HCT116 (cell line): ENCODE measurements at regions not wholly inside any gene's neighbourhood (a gene's known extent, or its start where the extent isn't known, plus 50 kb on each side); places are given as distances from the start of the nearest gene placed in this dataset.

Experiments
- ATAC-seq: fragments of 200-7000 bp; cut with Tn5 transposase; 2 replicates; pipeline ENCODE4 v1.9.1; 2020; ENCODE audit warnings: mild to moderate bottlenecking, moderate library complexity
- BruUV-seq: library from RNA; stranded (reverse); fragments of 400-500 nt; replicated peaks from 2 replicates; lab custom pipeline; 2021; lab: Mats Ljungman, UMichigan
- CTCF ChIA-PET: fragments of 300-600 bp; sonication (Branson Sonifier 250); formaldehyde crosslinking; loops from one replicate; lab custom pipeline; 2021; ENCODE audit warnings: antibody characterized with exemption; lab: Charles Lee
- POLR2A ChIA-PET: fragments of 300-600, 350-600 bp; sonication (Branson Sonifier 250); formaldehyde crosslinking; loops from one replicate; lab custom pipeline; 2021; ENCODE audit warnings: antibody characterized with exemption; lab: Charles Lee
- RAD21 ChIA-PET, 2 experiments: fragments of 300-600 bp; sonication (Branson Sonifier 250); formaldehyde crosslinking; loops; one replicate each; lab custom pipeline; 2023; ENCODE audit warnings: low total read pairs in 2 of 2; ENCODE audit not compliant: uncharacterized antibody in 2 of 2, unreplicated experiment in 2 of 2, low non-redundant PET in 1 of 2; lab: Charles Lee
- DNase-seq: peaks from one replicate; pipeline ENCODE4 v3.0.0-alpha.2; 2010; ENCODE audit warnings: low read depth, low spot score
- H2AFZ ChIP-seq: fragments of 200-600 bp; shearing (Covaris generic), sonication (generic); 2 replicates; pipeline ENCODE4 v1.6.1; 2017; ENCODE audit warnings: low read depth, mixed run types, mixed read lengths, antibody characterized with exemption, low read length; ENCODE audit not compliant: poor library complexity, severe bottlenecking
- H3K27ac ChIP-seq: 2 replicates; pipeline ENCODE4 v1.5.1; 2012; ENCODE audit warnings: low read depth, low read length
- H3K27me3 ChIP-seq: fragments of 200-600 bp; sonication (generic); 2 replicates; pipeline ENCODE4 v1.6.1; 2016; ENCODE audit warnings: mixed run types, low read length, mixed read lengths; ENCODE audit not compliant: insufficient read depth
- H3K36me3 ChIP-seq, 2 experiments: fragments of 200-500 bp in 1 of 2; fragments of 200-600 bp in 1 of 2; sonication (Bioruptor generic) in 1 of 2; sonication (generic) in 1 of 2; 2 replicates each; pipeline versions ENCODE4 v1.5.1 to v1.6.1; 2014 to 2016; ENCODE audit warnings: low read length in 2 of 2, inconsistent platforms in 1 of 2, mixed read lengths in 1 of 2, mixed run types in 1 of 2; ENCODE audit not compliant: insufficient read depth in 2 of 2, control insufficient read depth in 1 of 2
- H3K4me1 ChIP-seq, 2 experiments: fragments of 200-600 bp in 1 of 2; sonication (generic) in 1 of 2; 2 replicates each; pipeline versions ENCODE4 v1.5.1 to v1.6.1; 2012 to 2017; ENCODE audit warnings: low read length in 2 of 2, inconsistent platforms in 1 of 2, mild to moderate bottlenecking in 1 of 2, mixed read lengths in 1 of 2, mixed run types in 1 of 2, moderate library complexity in 1 of 2; ENCODE audit not compliant: insufficient read depth in 2 of 2, control insufficient read depth in 1 of 2
- H3K4me2 ChIP-seq: fragments of 200-600 bp; sonication (generic); 2 replicates; pipeline ENCODE4 v1.6.1; 2017; ENCODE audit warnings: mixed run types, low read length, mixed read lengths
- H3K4me3 ChIP-seq, 2 experiments: fragments of 200-600 bp in 1 of 2; sonication (generic) in 1 of 2; replicated peaks in 1 of 2; 2 replicates each; pipeline ENCODE4 v1.5.1; 2011 to 2016; ENCODE audit warnings: low read length in 2 of 2, control low read depth in 1 of 2, low read depth in 1 of 2, mild to moderate bottlenecking in 1 of 2, mixed read lengths in 1 of 2, mixed run types in 1 of 2
- H3K79me2 ChIP-seq: fragments of 200-600 bp; sonication (generic); 2 replicates; pipeline ENCODE4 v1.6.1; 2017; ENCODE audit warnings: mild to moderate bottlenecking, mixed run types, low read length, moderate library complexity, mixed read lengths; ENCODE audit not compliant: insufficient read depth
- H3K9ac ChIP-seq: fragments of 200-600 bp; sonication (generic); 2 replicates; pipeline ENCODE4 v1.6.1; 2016; ENCODE audit warnings: low read length, mixed read lengths
- H3K9me2 ChIP-seq: fragments of 200-600 bp; sonication (generic), shearing (Covaris generic); 2 replicates; pipeline ENCODE4 v1.6.1; 2017; ENCODE audit warnings: mixed run types, mild to moderate bottlenecking, moderate library complexity; ENCODE audit not compliant: insufficient read depth
- H3K9me3 ChIP-seq, 2 experiments: fragments of 200-500 bp in 1 of 2; fragments of 200-600 bp in 1 of 2; sonication (Bioruptor generic) in 1 of 2; sonication (generic) in 1 of 2; 2 replicates each; pipeline ENCODE4 v1.6.1; 2014 to 2017; ENCODE audit warnings: low read length in 2 of 2, mixed read lengths in 2 of 2, inconsistent platforms in 1 of 2, low read depth in 1 of 2, mild to moderate bottlenecking in 1 of 2, mixed run types in 1 of 2, moderate library complexity in 1 of 2; ENCODE audit not compliant: control insufficient read depth in 1 of 2, insufficient read depth in 1 of 2
- H4K20me1 ChIP-seq: fragments of 200-600 bp; sonication (generic), shearing (Covaris generic); 2 replicates; pipeline ENCODE4 v1.6.1; 2017; ENCODE audit warnings: mixed run types, mild to moderate bottlenecking, moderate library complexity; ENCODE audit not compliant: insufficient read depth
- ATF3 ChIP-seq: IDR thresholded peaks from 2 replicates; pipeline ENCODE4 v1.6.1; 2012
- CBX3 ChIP-seq: IDR thresholded peaks from 2 replicates; pipeline ENCODE4 v1.6.1; 2012; ENCODE audit warnings: low read depth
- CEBPB ChIP-seq: IDR thresholded peaks from 2 replicates; pipeline ENCODE4 v1.6.1; 2012; ENCODE audit warnings: low read depth
- EGR1 ChIP-seq: IDR thresholded peaks from 2 replicates; pipeline ENCODE4 v1.6.1; 2012; ENCODE audit warnings: low read depth
- ELF1 ChIP-seq: IDR thresholded peaks from 2 replicates; pipeline ENCODE4 v1.6.1; 2012; ENCODE audit warnings: low read depth, borderline replicate concordance
- FOSL1 ChIP-seq: IDR thresholded peaks from 2 replicates; pipeline ENCODE4 v1.6.1; 2012; ENCODE audit warnings: low read depth
- JUND ChIP-seq: IDR thresholded peaks from 2 replicates; pipeline ENCODE4 v1.6.1; 2012
- POLR2A ChIP-seq: IDR thresholded peaks from 2 replicates; pipeline ENCODE4 v1.7.0; 2011; ENCODE audit warnings: borderline replicate concordance; ENCODE audit not compliant: insufficient read depth, insufficient read length; ENCODE audit errors: extremely low read depth
- RAD21 ChIP-seq: IDR thresholded peaks from 2 replicates; pipeline ENCODE4 v1.6.1; 2012; ENCODE audit warnings: low read depth, mild to moderate bottlenecking
- REST ChIP-seq: IDR thresholded peaks from 2 replicates; pipeline ENCODE4 v1.6.1; 2012; ENCODE audit warnings: low read depth
- SP1 ChIP-seq: IDR thresholded peaks from 2 replicates; pipeline ENCODE4 v1.6.1; 2012; ENCODE audit warnings: low read depth
- TCF7L2 ChIP-seq: IDR thresholded peaks from 2 replicates; pipeline ENCODE4 v1.7.0; 2011; ENCODE audit warnings: borderline replicate concordance, inconsistent platforms; ENCODE audit not compliant: insufficient read depth, insufficient read length; ENCODE audit errors: extremely low read depth
- YY1 ChIP-seq: IDR thresholded peaks from 2 replicates; pipeline ENCODE4 v1.6.1; 2011; ENCODE audit warnings: low read length, low read depth, moderate library complexity, mild to moderate bottlenecking; ENCODE audit not compliant: insufficient replicate concordance; ENCODE audit errors: extremely low read depth
- ZFX ChIP-seq: fragments of 450-650 bp; IDR thresholded peaks from 2 replicates; pipeline ENCODE4 v1.6.1; 2017
- ZNF274 ChIP-seq: fragments of 200-500 bp; sonication (Bioruptor generic); IDR thresholded peaks from 2 replicates; pipeline ENCODE4 v1.6.1; 2014; ENCODE audit warnings: mild to moderate bottlenecking, low read depth, low read length, inconsistent platforms
- intact Hi-C: fragments of 100-400 bp; cut with micrococcal nuclease; formaldehyde crosslinking; loops from 2 replicates; pipeline ENCODE4 v1.10.0; 2022
- TF ChIP-seq, protein P1 (sequence below), 3 experiments: fragments of 200-600 bp in 1 of 3; sonication (generic) in 1 of 3; IDR thresholded peaks in 2 of 3; conservative IDR thresholded peaks in 1 of 3; 2 replicates each; pipeline ENCODE4 v1.5.1; 2012 to 2017; ENCODE audit warnings: low read depth in 2 of 3, low read length in 2 of 3, antibody characterized with exemption in 1 of 3, borderline replicate concordance in 1 of 3, control low read depth in 1 of 3, mild to moderate bottlenecking in 1 of 3, mixed read lengths in 1 of 3, mixed run types in 1 of 3, moderate library complexity in 1 of 3; ENCODE audit not compliant: insufficient read depth in 1 of 3
- TF ChIP-seq, protein P2 (sequence below): IDR thresholded peaks from 2 replicates; pipeline ENCODE4 v1.6.1; 2012
- TF ChIP-seq, protein P3 (sequence below): IDR thresholded peaks from 2 replicates; pipeline ENCODE4 v1.6.1; 2011; ENCODE audit warnings: mild to moderate bottlenecking, low read length, moderate library complexity; ENCODE audit not compliant: insufficient replicate concordance; ENCODE audit errors: extremely low read depth

DNA sequence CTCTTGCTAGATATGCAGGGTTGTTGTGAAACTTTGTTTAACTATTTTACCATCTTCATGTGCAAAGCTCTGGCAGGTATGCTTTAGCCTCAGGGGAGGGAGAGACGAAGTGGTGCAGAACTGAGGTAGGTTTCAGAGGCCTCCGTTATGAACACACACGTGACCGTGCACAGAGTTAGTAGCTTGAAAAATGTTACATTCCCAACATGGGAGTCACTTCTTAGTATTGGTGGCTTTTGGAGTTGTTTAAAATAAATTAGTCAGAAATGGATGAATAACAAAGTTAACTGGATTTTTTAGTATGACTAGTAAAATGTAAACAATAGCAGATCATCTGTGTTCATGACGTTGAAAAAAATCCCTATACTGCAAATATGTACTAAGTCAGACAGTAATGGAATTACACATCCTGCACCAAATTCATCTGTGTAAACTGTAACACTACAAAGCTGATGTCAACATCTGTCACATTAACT lies 279.6 kb downstream of the KLF13 start (continued):
- TF ChIP-seq REST (no peak), RAD21 (no peak), CBX3 (no peak), YY1 (no peak)

- Histone ChIP-seq H3K79me2 (no peaks in the 10 kb centered on the region), H2AFZ (no peak overlapping the region), H3K4me3 (no peak overlapping the region), H3K4me1 (no peaks in the 10 kb centered on the region), H3K9me2 (no peaks in the 10 kb centered on the region), H4K20me1 (no peaks in the 10 kb centered on the region), H3K27me3 (no peaks in the 10 kb centered on the region), H3K9ac (no peak overlapping the region), H3K36me3 (no peaks in the 10 kb centered on the region), H3K27ac (no peak overlapping the region), H3K9me3 (no peaks in the 10 kb centered on the region), H3K4me2 (no peak overlapping the region)
- CTCF ChIA-PET, result no interaction called here
- no TSS peak for BruUV-seq
- intact Hi-C loops, result no loop called here
- DNase-seq (no peak), ATAC-seq (no peak)
- RAD21 ChIA-PET, result no interaction called here
- POLR2A ChIA-PET, result no interaction called here
- TF ChIP-seq, protein P1, sequence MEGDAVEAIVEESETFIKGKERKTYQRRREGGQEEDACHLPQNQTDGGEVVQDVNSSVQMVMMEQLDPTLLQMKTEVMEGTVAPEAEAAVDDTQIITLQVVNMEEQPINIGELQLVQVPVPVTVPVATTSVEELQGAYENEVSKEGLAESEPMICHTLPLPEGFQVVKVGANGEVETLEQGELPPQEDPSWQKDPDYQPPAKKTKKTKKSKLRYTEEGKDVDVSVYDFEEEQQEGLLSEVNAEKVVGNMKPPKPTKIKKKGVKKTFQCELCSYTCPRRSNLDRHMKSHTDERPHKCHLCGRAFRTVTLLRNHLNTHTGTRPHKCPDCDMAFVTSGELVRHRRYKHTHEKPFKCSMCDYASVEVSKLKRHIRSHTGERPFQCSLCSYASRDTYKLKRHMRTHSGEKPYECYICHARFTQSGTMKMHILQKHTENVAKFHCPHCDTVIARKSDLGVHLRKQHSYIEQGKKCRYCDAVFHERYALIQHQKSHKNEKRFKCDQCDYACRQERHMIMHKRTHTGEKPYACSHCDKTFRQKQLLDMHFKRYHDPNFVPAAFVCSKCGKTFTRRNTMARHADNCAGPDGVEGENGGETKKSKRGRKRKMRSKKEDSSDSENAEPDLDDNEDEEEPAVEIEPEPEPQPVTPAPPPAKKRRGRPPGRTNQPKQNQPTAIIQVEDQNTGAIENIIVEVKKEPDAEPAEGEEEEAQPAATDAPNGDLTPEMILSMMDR (IDR thresholded peaks at IDR 0.05 in 2 of 3, conservative IDR thresholded peaks at IDR 0.05 in 1 of 3; ENCODE audit: borderline replicate concordance in 1 of 3, insufficient read depth in 1 of 3, low read depth in 2 of 3, low read length in 2 of 3), result no peak
- TF ChIP-seq, protein P2, sequence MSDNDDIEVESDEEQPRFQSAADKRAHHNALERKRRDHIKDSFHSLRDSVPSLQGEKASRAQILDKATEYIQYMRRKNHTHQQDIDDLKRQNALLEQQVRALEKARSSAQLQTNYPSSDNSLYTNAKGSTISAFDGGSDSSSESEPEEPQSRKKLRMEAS, result no peak
- TF ChIP-seq FOSL1 (no peak), SP1 (no peak), POLR2A (no peak), TCF7L2 (no peak), ATF3 (no peak), CBX3 (no peak), JUND (no peak), ZFX (no peak), ELF1 (no peak), ZNF274 (no peak), CEBPB (no peak), RAD21 (no peak), EGR1 (no peak)
- TF ChIP-seq, protein P3, sequence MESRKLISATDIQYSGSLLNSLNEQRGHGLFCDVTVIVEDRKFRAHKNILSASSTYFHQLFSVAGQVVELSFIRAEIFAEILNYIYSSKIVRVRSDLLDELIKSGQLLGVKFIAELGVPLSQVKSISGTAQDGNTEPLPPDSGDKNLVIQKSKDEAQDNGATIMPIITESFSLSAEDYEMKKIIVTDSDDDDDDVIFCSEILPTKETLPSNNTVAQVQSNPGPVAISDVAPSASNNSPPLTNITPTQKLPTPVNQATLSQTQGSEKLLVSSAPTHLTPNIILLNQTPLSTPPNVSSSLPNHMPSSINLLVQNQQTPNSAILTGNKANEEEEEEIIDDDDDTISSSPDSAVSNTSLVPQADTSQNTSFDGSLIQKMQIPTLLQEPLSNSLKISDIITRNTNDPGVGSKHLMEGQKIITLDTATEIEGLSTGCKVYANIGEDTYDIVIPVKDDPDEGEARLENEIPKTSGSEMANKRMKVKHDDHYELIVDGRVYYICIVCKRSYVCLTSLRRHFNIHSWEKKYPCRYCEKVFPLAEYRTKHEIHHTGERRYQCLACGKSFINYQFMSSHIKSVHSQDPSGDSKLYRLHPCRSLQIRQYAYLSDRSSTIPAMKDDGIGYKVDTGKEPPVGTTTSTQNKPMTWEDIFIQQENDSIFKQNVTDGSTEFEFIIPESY, result no peak
Measured at GRCh38 chr15:31606931-31607497, 280.4 kb downstream of the KLF13 start.
